Breast epithelium (tissue), 3 donors: ENCODE measurements at regions not wholly inside any gene's neighbourhood (a gene's known extent, or its start where the extent isn't known, plus 50 kb on each side); places are given as distances from the start of the nearest gene placed in this dataset.

Experiments
- CTCF ChIP-seq, 3 donors: fragments of 450-650 bp; IDR thresholded peaks; one replicate each; pipeline ENCODE4 v1.5.1; 2016 to 2017; ENCODE audit warnings: antibody characterized with exemption in 3 of 3, mild to moderate bottlenecking in 3 of 3, moderate library complexity in 3 of 3
- POLR2A ChIP-seq: fragments of 450-650 bp; IDR thresholded peaks from one replicate; pipeline ENCODE4 v1.6.1; 2016; ENCODE audit warnings: antibody characterized with exemption, mild to moderate bottlenecking, moderate library complexity

- no peak for TF ChIP-seq POLR2A
- TF ChIP-seq CTCF (IDR thresholded peaks at IDR 0.05): no peak
These were observed 827.6 kb downstream of the SLC6A15 start for GRCh38 chr12:84085046-84085445.
